Activated T-cell treated with anti-CD3 and anti-CD28 coated beads, Interleukin-2, amount 50 U/mL, for 48 hours (primary cell): ENCODE measurements at regions not wholly inside any gene's neighbourhood (a gene's known extent, or its start where the extent isn't known, plus 50 kb on each side); places are given as distances from the start of the nearest gene placed in this dataset.
"Not testable (repeated sequence)": the region's sequence is repeated elsewhere in the genome, so short reads cannot be mapped to it uniquely, and the experiment has no call there.

ENCODE experiments used
- DNase-seq, 2 experiments: peaks; one replicate each; pipeline ENCODE4 v3.0.0-alpha.2; 2020

GRCh38 chr11:134740590-134741261, 328.7 kb upstream of the B3GAT1 start:
- no peak for DNase-seq

DNA sequence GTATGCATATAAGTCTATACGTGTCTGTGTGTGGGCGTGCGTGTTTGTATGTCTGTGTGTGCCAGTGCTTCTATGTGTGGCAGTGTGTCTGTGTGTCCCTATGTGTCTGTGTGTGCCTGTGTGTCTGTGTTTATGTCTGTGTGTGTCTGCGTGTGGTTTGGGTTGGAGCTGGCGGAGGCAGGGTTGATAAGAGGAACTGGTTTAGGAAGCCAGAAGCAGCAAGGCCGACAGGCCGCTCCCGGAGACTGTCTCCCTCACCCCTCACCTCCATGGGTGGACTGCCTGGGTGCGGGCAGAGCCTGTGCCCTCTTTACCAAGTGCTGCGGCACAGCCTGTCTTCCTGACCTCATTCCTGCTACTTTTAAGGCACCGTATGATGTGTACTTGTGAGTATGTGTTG, 327.1 kb upstream of the B3GAT1 start:
- DNase-seq: no peak

DNA sequence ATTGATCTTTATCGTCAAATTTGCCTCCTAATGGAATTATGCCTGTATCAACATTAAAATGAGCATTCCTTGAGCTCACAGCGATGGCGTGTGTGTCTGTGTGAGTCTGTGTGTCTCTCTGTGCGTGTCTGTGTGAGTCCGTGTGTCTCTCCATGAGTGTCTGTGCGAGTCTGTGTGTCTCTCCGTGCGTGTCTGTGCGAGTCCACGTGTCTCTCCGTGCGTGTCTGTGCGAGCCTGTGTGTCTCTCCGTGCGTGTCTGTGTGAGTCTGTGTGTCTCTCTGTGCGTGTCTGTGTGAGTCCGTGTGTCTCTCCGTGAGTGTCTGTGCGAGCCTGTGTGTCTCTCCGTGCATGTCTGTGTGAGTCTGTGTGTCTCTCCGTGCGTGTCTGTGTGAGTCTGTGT, 326.5 kb upstream of the B3GAT1 start:
- no peak for DNase-seq

DNA sequence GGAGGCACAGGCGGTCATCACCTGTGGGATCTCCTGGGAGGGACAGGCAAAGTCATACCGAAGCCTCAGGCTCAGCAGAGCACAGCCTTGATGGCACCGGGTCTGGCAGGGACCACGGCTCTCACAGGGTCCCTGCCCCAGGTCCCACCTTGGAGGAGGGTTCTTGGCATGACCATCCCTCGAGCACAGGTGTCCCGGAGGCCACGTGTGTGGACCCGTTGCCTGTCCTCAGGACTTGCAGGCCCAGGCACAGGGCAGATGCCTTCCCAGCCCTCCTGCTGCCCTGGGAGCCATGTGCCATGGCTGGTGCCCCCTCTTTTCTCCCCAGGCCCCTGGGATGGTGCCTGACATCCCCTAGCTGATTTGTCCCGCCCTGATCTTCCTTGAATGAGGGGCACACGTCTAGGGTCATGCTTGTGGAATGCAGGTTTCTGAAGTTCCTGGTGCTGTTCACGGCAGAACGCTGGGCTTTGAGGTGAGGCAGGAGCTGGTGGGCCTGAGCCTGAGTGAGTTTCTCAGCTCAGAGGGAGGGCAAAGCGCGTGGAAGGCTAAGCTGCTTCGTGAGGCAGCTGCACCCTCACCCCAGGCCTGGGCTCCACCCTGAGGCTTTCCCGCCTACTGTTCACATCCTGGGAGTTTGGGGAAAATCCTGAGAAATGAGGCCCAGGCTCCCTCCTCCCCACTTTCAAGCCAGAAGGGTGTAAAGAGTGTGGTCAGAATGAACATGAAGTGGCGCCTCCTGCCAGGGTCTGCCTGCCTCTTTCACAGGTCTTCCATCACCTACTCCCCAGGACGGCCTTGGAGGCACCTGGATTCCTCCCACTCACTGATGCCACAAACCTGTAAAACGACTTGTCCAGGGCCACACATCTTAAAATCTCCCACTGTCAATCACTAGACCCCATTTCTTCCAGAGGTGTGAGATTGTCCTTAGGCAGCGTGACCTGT, 325.8 kb upstream of the B3GAT1 start:
- DNase-seq: no peak

- DNase-seq: no peak
Measured at GRCh38 chr11:134736251-134736947, 324.4 kb upstream of the B3GAT1 start.

- no peak for DNase-seq
Measured at GRCh38 chr11:134734894-134735293, 322.9 kb upstream of the B3GAT1 start.

DNA sequence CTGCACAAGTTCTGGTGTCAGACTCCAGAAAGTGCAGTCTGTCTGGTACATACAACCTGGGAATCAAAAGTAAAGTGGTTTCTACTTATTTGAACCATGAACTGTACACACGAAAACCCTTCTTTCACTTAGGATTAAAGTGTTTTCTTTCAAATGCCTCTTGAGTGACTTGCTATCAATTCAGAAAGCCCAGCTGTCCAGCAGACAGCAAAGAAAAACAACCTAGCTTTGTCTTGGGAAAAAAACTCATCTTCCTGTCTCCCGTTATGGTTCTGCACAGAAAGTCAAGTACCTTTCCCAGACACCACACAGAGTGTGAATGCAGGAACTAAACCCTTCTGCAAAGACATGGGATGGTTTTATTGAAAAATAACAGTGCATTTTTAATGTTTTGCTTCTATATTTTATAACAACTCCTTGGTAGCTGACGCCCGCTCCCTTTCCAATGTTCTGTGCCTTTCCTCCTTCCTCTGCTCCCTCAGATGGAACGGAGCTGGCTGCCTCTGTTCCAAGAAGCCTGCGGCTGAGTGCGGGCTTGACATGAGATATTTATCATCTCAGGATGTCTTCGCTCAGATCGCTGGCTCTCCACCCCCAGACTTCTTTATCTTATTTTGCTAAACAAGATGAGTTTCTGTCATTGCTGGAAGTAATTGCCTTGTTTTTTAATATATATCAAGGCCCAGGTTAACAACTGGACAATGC, 322.3 kb upstream of the B3GAT1 start:
- DNase-seq: no peak

- no peak for DNase-seq
Measured at GRCh38 chr11:134733646-134734045, 321.6 kb upstream of the B3GAT1 start.

- no peak for DNase-seq
Measured at GRCh38 chr11:134731213-134731961, 319.3 kb upstream of the B3GAT1 start.

DNA sequence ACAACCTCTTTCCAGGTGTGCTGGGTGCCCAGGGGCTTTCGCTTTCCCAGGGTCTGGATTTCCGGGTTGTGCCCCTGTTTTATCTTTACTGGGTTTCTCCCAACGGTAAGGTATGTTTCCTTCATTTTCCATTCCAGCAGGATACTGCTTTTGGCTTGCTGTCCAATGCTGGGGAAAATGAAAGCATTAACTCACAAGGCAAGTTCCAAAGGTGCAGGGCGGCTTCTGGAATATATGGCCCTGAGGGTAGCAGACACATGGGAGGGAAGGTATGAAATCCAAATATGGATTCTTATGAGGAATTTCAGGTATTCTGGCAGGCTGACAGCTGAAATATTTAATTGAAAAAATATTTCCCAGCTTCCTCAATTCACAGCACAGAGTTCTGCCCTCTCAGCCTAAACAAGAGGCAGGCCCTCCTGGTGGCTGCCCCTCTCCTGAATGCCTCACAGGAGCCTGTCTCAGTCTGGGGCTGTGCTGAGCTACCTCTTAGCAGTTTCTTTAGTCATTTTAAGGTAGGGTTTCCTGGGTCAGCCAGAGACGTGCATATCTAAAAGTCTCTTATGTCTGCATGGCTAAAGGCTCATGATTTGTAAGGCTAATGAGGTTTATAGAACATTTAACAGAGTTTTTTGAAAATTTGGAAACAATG, 318.6 kb upstream of the B3GAT1 start:
- DNase-seq: no peak

- no peak for DNase-seq
Measured at GRCh38 chr11:134730101-134730500, 318.1 kb upstream of the B3GAT1 start.

DNA sequence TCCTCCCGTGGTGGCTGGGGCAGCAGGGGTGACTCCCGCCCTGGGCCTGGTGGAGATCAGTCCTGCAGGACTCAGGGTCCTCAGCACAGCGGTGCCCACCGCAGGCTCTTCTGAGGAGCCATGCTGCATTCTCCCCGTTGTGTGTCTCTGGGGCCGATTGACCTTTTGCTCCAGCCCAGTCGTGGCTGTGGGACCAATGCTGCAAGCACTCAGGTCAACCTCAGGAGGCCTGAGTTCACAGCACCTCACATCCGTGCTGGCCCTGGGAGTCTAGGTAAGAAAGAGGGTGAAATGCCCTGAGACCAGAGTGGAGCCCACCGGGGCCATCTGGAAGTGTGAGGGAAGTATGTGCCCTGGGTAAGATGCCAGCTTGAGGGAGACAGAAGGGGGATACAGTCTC, 316.1 kb upstream of the B3GAT1 start:
- DNase-seq: no peak

GRCh38 chr11:134727636-134728035, 315.6 kb upstream of the B3GAT1 start:
- DNase-seq: no peak

DNA sequence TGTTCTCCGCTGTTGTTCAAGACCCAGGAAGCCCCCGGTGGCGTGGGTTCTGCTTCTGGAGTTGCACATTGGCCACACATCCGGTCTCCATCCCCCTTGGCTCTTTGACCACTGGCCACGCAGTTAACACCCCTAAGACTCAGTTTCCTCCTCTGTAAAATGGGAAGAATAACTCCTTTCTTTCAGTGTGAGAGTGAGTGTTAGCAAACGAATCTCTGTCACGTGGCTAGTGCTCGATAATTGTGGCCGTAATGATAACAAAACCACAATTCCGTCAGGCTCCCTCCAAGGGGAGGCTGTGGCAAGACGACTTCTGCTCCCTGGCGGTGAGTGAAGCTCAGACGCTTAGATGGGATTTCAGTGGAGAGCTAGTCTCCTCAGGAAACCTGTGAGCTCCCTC, 315.2 kb upstream of the B3GAT1 start:
- DNase-seq: no peak

DNA sequence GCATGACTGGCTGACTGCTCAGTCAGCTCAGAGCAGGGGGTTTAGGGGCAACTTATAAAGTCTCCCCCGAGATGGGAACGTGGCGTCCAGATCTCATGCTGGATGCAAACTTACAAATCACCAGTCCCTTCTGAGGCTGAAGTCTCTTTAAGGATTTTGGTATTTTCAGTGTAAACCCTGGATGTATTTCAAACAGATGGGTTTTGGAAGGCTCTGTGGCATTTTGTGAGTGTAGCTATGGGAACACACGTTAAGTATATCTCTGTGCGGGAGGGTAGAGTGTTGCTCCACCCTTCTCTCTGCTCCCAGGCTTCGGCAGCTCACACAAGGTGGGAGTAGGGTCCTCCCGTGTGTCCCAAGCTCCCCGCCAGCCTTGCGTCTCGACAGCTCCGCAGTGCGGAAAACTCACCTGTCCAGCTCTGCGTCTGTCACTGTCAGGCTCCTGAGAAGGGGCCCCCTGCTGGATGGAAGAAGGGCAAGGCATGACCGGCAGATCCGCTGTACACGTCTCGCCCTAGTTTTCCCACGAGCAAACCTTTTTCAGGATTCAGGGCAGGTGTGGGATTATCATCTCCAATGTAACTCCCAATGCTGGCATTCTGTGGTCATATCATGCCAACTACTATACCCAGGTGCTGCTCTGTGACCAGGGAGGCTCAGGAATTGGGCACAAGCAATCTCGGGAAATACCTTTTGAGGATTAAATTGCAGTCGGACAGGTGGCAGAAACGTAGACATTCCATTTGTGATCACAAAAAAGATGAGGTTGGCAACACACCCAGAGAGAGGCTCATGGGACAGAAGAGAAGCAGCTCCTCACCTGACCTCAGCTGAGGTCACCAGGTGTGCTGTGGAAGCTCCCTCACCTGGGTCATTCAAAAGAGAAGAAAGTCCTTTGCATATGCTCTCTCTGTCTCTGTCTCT, 313.9 kb upstream of the B3GAT1 start:
- DNase-seq: no peak

DNA sequence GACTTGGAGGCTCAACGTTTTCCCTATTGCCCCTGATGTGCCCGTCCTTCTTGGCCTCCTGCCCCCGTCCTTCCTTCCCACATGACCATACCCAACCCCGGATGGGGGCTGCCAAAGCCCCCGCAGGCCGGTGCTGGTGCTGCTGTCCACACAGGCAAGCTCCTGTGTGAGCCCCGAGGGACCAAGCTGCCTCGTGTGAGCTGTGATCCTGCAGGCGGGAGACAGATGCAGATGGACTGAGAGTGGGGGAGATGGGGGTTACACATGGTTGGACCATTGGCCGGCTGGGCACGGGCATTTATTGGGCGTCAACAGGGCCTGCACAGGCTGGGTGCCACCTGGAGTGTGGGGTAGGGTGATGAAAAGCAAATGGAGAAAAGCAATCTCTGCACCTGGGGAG, 313.2 kb upstream of the B3GAT1 start:
- DNase-seq: no peak

DNA sequence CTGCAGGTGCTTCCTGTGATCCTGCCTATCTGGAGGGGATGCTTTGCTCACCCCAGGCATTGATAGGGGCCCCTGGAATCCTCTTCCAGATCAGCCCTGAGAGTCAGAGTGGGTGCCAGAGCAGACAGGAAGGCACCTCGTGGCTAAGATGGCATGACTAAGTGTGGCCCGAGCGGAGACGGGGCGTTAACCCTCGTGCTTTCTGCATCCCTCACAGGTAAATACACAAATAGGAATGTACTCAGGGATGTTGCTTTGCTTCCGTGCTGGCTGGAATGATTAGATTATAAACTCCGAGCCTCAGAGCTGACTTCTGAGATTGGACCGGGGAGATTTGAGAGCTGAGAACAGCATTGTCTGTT, 312.7 kb upstream of the B3GAT1 start:
- DNase-seq: no peak

DNA sequence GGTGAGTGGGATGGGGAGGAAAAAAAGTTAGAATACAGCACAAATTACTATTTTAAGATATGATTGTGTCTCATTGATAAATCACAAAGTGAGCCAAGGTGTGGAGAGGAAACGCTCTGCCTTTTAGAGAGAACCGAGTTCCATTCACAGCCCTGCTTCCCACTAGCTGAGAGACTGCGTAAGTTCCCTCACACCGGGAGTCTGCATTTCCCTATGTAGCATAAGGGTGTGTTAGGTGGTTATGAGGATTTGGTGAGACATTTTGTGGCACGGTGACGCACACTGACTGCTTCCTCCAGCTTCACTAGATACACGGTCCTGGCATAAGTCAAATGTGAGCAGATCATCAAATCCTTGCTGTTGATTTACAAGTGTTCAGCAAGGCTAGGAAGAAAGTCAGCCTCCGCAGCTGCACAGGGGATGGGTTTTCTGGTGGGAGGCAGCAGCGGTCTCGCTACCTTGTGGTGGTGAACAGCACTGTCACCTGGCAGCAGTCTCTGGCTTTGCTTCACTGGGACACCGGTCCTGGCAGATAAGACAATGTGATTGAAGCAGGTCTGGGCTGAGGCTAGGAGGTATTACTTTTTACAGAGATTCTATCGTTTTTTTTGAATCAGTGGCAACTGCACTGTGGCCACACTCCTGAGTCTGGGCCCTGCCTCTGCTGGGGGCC, 312.2 kb upstream of the B3GAT1 start:
- no peak for DNase-seq

GRCh38 chr11:134720691-134721070, 308.6 kb upstream of the B3GAT1 start:
- DNase-seq: not testable (repeated sequence)
